ENCODE measurements at regions not wholly inside any gene's neighbourhood (a gene's known extent, or its start where the extent isn't known, plus 50 kb on each side); places are given as distances from the start of the nearest gene placed in this dataset.
A peak's percentile ranks its signal among the peaks of the same experiment; 100 is the strongest.

- TF ChIP-seq CTCF (conservative IDR thresholded peaks at IDR 0.05; ENCODE audit: low read depth, low read length) = peak; percentile 44; the same call in 1 of the 2 replicates
- no peak for TF ChIP-seq EZH2 (IDR thresholded peaks at IDR 0.05; ENCODE audit: borderline replicate concordance, low read depth, low read length, poor library complexity, severe bottlenecking)
Measured at GRCh38 chr14:23895480-23895879, 58.1 kb upstream of the DHRS4 start.

Measured in A673 (cell line).